ENCODE measurements at regions not wholly inside any gene's neighbourhood (a gene's known extent, or its start where the extent isn't known, plus 50 kb on each side); places are given as distances from the start of the nearest gene placed in this dataset.
"Not testable (repeated sequence)": the region's sequence is repeated elsewhere in the genome, so short reads cannot be mapped to it uniquely, and the experiment has no call there.

- DNase-seq: no peak
These were observed 66.6 kb downstream of the LACC1 start for GRCh38 chr13:43946281-43946680.

GRCh38 chr13:43947897-43948458 is 68.3 kb downstream of the LACC1 start:
- DNase-seq: no peak

- DNase-seq: no peak
These were observed 73.7 kb downstream of the LACC1 start for GRCh38 chr13:43953370-43953769.

GRCh38 chr13:43956975-43957374 is 77.3 kb downstream of the LACC1 start:
- not testable (repeated sequence) for DNase-seq

DNA sequence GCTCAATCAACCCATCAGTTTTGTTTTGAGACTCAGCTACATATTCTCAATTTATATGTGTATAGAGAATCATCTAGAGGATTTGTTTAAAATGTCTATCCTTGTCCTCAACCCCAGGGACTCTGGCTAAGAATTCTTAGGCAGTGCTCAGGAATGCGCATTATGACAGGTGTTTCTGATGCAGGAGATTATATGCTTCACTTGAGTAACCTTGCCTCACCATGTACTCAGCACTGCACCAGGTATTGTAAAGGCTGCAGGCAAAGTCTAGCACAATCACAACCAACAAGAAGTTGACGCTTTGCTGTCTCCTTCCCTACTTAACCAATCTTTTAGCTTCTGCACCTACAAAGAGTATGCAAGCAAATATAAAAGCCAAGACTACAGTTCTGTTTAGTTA is 79.6 kb downstream of the LACC1 start:
- no peak for DNase-seq

- no peak for DNase-seq
These were observed 82.2 kb downstream of the LACC1 start for GRCh38 chr13:43961909-43962308.

DNA sequence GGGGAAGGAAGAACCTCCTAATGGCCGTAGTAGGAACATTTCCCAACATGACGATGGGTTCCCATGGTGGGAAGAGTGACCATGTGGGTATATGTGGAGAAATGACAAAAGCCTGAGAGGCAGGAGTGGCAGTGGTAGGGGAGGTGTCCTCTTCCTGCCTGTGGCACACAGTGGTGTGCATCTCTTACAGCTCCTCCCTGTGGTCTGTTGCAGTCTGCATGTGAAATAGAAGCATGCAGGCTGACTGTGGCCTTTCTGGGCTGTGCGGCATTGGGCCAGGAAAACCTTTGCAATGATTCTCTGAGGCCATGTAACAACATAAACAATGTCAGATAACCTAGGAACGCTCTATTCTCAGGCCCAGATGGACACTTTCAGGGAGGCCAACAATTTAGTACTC is 84.0 kb downstream of the LACC1 start:
- no peak for DNase-seq

DNA sequence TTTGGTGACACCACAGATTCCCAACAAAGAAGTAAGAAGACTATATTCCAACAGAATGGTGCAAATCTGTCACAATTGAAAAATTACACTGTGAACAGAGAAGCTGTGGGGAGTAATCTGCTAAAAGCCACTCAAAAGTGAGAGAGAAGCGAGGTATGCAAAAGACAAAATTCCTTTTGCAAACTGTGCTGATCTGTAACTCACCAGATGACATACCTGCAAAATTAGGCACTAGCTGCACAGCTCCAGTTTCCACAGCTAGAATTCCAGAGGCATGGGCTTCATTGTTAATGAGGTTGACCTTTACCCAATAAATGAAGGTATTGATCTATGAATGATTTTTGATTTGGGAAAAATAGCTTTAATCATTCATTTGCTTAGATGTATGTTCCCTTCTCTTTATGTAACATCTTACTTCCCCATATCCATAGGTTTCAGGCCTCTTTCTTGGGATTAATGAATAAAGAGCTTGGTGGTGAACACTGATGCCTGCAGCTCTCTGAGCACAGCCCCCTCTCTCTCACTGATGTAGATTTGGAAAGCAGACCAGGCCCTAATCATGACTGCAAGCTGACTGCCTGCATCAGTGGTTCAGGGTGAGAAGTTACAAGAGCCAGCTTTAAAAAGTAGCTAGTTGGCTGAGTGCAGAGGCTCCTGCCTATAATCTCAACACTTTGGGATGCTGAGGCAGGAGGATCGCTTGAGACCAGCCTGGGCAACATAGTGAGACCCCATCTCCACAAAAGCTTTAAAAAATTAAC is 85.2 kb downstream of the LACC1 start:
- no peak for DNase-seq

DNA sequence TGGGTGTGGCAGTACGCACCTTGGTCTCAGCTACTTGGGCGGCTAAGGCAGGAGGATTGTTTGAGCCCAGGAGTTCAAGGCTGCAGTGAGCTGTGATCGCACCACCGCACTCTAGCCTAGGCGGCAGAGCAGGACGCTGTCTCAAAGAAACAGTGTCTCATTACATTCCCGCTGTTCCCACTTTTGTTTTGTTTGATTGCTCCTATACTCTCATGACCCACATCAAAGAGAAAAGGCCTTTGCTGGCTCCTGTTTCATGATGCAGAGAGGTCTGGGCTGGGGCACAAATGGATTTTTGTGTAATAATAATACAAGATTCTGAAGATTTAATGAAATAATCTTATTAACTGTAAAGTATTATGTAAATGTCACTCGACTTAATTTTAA is 85.7 kb downstream of the LACC1 start:
- DNase-seq: no peak

DNA sequence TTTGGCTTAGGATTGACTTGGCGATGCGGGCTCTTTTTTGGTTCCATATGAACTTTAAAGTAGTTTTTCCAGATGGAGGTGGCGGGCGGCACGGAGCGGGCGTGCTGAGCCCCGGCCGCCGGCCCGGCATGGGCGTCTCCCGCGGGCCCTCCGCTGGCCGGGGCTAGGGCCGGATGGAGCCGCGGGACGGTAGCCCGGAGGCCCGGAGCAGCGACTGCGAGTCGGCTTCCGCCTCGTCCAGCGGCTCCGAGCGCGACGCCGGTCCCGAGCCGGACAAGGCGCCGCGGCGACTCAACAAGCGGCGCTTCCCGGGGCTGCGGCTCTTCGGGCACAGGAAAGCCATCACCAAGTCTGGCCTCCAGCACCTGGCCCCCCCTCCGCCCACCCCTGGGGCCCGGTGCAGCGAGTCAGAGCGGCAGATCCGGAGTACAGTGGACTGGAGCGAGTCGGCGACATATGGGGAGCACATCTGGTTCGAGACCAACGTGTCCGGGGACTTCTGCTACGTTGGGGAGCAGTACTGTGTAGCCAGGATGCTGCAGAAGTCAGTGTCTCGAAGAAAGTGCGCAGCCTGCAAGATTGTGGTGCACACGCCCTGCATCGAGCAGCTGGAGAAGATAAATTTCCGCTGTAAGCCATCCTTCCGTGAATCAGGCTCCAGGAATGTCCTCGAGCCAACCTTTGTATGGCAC is 88.7 kb downstream of the LACC1 start:
- not testable (repeated sequence) for DNase-seq

DNA sequence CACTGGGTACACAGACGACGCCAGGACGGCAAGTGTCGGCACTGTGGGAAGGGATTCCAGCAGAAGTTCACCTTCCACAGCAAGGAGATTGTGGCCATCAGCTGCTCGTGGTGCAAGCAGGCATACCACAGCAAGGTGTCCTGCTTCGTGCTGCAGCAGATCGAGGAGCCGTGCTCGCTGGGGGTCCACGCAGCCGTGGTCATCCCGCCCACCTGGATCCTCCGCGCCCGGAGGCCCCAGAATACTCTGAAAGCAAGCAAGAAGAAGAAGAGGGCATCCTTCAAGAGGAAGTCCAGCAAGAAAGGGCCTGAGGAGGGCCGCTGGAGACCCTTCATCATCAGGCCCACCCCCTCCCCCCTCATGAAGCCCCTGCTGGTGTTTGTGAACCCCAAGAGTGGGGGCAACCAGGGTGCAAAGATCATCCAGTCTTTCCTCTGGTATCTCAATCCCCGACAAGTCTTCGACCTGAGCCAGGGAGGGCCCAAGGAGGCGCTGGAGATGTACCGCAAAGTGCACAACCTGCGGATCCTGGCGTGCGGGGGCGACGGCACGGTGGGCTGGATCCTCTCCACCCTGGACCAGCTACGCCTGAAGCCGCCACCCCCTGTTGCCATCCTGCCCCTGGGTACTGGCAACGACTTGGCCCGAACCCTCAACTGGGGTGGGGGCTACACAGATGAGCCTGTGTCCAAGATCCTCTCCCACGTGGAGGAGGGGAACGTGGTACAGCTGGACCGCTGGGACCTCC is 89.4 kb downstream of the LACC1 start:
- DNase-seq: not testable (repeated sequence)

GRCh38 chr13:43969919-43970318 is 90.2 kb downstream of the LACC1 start:
- not testable (repeated sequence) for DNase-seq

- not testable (repeated sequence) for DNase-seq
These were observed 91.0 kb downstream of the LACC1 start for GRCh38 chr13:43970520-43971242.

- DNase-seq: not testable (repeated sequence)
These were observed 91.6 kb downstream of the LACC1 start for GRCh38 chr13:43971324-43971723.

DNA sequence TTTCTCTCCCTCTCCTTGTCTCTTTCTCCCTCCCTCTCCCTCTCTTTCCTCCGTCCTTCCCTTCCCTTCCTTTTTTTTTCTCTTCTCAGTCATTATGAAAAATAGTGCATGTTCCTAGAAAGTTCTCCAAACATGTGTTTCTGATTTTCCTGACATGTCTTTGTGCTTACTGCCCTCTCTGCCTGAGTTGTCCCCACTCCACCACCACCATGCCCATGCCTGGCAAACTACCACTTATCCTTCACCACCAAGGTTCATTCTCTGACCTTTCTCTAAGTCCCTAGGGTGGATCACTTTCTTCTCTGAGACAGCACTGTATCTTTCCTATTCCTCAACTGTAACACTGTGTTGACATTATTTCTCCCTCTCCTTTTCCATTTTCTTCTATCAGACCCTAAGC is 98.2 kb downstream of the LACC1 start:
- DNase-seq: no peak

DNA sequence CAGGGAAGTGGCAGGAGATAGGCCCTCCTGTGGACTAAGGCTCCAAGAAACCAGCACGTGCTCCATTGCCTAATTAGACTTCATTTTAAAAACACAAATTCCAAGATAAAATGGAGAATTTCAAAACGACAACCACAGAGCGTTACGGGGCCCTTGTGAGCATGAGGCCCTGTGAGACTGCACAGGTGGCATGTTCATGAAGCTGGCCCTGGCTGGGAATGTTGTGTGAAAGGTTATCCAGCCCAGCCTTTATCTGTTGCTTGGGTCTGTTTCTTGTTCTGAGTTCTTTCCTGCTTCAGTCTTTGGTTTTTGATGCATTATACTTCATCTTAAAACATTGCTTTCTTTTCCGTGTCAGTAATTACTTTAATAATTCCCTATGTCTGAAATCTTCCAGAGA is 99.0 kb downstream of the LACC1 start:
- DNase-seq: no peak

DNA sequence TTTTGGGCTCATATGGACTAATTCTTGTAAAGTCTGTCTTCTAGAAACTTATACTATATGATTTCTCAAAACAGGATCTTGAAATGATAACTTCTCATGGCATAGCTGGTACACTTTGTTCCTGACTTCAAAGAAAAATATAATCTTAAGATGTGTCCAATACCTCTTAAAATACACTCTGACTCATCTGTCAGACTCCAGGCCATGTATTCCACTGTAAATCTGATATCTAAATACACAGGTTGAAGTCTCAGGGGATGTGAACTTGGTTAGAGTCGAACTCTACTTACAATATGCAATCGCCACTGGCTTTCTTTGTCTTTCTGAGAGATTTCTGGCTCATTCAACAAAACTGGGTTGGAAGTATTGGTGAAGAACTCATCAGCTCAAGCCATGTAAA is 99.8 kb downstream of the LACC1 start:
- no peak for DNase-seq

DNA sequence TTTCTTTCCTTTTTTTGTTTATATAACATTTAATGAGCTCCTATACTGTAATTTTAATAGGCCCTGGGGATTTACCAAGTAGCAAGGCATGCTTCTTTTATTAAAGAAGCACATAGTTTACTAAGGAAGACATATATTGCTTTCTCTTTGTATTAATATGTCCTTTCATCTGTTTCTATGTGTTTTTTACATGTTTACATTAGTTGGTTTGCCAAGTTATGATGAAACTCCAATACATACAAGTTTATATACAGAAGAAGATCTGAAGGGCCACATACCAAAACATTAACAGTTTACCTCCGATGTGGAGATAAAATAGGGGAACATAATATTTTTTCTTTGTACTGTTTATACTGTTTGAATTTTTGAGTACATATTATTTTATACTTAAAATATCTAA is 100.9 kb downstream of the LACC1 start:
- DNase-seq: no peak

DNA sequence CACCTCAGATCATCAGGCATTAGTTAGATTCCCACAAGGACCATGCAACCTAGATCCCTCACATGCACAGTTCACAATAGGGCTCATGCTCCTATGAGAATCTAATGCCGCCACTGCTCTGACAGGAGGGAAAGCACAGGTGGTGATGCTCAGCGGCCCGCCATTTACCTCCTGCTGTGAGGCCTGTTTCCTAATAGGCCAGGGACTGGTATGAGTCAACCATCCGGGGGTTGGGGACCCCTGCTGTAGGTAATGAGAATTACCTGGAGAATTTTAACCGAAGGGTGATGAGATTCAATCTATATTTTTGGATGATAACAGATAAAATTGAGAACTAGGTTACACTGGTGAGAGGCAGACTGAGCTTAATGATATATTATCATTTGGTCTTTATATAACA is 101.4 kb downstream of the LACC1 start:
- DNase-seq: no peak

- no peak for DNase-seq
These were observed 102.0 kb downstream of the LACC1 start for GRCh38 chr13:43981512-43982301.

DNA sequence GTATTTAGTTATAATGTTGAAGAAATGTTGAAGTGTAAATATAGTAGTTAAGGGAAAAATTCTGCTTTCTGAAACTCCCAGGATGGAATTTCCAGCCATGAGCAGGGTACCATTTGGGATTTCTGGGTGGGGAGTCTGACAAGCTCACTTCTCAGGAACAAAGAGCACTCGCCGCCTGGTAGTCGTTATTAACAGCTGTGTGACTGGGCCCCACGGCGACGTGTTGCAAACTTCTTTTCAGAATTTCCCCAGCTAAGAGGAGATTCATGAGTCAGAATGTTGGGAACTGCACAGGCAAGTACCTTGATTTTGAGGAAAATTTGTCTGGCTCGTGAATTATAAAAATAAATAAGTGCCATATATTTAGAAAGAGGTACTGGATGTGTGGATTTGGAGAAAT is 103.7 kb downstream of the LACC1 start:
- no peak for DNase-seq
